ENCODE measurements at regions not wholly inside any gene's neighbourhood (a gene's known extent, or its start where the extent isn't known, plus 50 kb on each side); places are given as distances from the start of the nearest gene placed in this dataset.

DNA sequence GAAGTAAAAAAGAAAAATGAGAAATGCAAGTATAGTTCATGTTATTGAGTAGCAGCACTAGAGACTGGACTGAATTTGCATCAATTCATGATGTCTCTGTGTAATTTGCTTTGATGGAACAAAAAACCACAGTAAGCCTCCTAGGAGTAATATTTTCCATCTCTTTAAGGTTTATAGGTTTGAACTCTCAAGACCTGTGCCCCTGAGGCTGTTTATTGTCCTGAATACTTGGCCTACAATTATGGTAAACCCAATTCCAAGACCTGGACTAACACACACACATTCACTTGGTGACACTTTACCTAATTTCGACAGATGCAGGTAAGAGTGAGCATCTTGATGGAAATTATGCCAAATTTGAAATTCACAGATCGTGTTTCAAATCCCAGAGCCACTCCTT is 71.8 kb upstream of the ZNF521 start:
- DNase-seq, result no peak

DNA sequence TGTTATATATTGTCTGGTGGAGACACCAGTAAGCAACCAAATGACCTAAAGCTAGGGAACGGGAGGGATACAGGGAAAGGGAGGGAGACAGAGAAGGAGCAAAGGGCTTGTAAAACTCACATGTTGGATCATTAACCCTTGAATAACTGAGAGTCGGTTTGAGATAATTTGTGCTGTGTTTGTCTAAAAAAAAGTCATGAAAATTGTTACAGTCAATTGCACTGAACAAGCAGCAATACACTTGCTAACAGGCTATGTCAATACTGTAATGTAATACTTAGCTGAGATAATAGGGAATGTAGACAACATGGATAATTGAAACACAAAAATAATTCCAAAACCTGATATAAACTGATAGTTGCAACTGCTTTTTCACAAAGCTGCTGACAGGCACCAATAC is 71.3 kb upstream of the ZNF521 start:
- no peak for DNase-seq

DNA sequence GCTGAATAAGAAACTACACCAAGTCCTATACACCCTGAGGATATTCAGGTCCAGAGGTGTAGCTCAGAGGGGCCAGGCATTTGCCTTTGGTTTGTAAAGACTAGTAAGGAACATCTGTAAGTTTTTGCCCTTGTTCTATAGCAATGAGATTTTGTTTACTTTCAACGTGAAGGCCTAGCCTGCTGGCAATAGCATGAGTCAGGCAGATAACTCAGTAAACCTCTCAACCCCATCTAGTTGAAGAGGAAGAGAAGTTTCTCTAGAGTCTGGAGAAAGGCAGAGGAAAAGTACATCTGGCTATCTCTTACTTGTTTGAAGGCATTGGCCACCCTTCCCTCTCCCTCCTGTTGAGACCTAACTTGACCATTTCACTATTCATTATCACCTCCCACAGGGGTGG is 70.3 kb upstream of the ZNF521 start:
- no peak for DNase-seq

DNA sequence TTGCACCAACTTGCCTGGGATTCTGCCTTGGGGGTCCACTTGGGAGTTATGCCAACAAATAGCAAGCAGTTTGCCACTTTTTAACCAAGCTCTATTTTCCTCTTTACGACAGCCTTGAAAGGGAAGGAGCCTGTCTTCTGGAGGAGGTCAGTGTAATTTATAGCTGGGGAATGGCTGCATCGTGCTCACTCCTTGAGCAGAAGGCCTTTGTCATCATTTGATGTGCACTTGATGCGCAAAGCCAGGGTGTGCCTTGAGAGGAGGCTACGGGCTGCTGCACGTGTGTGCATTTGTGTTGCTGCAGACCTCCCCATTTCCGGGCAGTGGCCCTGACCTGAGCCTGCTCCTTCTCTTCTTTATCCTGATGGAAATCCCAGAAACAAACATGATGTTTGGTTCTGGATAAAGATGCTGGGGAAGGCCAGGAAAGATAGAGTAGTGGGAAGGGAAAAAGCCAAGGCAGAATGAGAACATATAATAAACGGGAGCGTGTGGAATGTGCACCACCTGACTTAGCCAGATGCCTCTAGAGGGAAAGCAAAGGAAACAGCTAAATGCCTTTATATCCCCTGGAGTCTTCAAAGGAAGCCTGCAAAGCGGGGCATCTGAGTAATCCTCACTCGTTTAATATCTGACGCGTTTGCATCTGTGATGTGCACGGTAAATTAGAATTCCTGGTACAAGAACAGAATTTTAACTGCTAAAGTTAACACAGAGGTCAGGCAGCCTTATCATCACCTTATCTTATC is 68.3 kb upstream of the ZNF521 start:
- no peak for DNase-seq

DNA sequence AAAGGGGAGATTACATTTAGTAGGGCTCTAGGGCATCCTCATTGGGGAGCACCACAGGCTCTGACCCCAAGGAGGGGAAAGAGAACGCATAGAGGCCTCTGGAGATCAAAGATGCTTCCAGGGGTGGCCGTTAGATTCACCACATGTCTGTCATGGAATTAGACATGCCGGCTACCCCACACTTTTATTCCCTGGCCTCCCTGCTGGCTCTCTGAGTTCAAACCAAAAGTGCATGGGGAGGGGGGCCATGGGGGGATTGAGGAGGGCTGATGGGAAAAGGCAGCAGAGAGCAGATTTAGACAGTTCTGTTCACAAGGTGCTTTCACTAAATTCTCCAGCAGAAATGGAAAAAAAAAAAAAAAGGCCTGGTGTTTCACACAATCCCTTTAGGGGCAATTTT is 64.4 kb upstream of the ZNF521 start:
- DNase-seq, result no peak

DNA sequence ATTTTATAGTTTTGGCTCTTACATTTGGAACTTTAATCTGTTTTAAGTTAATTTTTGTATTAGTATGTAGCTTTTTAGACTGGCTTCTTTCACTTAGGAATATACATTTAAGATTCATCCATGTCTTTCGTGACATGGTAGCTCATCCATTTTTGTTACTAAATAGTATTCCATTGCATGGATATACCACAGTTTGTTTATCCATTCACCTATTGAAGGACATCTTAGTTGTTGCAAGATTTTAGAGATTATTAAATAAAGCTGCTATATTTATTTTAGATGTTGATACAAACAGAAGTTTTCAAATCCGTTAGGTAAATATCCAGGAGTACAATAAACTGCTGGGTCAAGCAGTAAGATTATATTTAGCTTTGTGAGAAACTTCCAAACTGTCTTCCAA is 58.0 kb upstream of the ZNF521 start:
- DNase-seq, result no peak

DNA sequence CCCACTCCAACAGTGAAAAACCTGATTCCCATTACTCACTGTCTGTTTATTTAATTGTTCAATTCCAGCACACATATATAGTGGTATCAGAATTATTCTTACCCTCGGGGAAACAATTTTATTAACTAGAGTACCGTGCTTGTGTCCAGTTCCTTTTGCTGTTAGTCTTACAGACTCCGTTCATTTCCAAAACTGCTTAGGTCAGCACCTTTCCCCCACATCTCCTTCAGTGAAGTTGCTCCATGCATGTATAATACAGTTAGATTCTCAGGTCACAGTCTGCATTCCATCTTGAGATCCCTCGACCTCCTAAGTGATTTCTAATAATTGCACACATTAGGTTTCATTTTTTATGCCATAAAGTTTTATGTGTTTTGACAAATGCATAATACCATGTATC is 56.3 kb upstream of the ZNF521 start:
- no peak for DNase-seq
